Neutrophil (primary cell): ENCODE measurements at regions not wholly inside any gene's neighbourhood (a gene's known extent, or its start where the extent isn't known, plus 50 kb on each side); places are given as distances from the start of the nearest gene placed in this dataset.

Experiments
- H3K27ac ChIP-seq: fragments of 200-600 bp; sonication (generic); 2 replicates; pipeline ENCODE4 v1.5.1; 2016; ENCODE audit warnings: mild to moderate bottlenecking, moderate library complexity
- H3K27me3 ChIP-seq: fragments of 200-600 bp; sonication (generic); 2 replicates; pipeline ENCODE4 v1.6.0; 2016; ENCODE audit warnings: mild to moderate bottlenecking
- H3K36me3 ChIP-seq: fragments of 200-600 bp; sonication (generic); 2 replicates; pipeline ENCODE4 v1.5.1; 2017
- H3K4me1 ChIP-seq, 2 experiments: fragments of 200-600 bp in 1 of 2; sonication (generic) in 1 of 2; 1 replicate in 1 of 2; 2 replicates in 1 of 2; pipeline versions ENCODE4 v1.5.1 to v1.6.1; 2013 to 2016; ENCODE audit warnings: low read depth in 1 of 2, low read length in 1 of 2, mild to moderate bottlenecking in 1 of 2, moderate library complexity in 1 of 2; ENCODE audit not compliant: control insufficient read depth in 1 of 2, insufficient read depth in 1 of 2
- H3K4me3 ChIP-seq, 2 experiments: fragments of 200-600 bp in 1 of 2; sonication (generic) in 1 of 2; 1 replicate in 1 of 2; 2 replicates in 1 of 2; pipeline ENCODE4 v1.5.1; 2013 to 2016; ENCODE audit warnings: low read depth in 1 of 2, low read length in 1 of 2, mild to moderate bottlenecking in 1 of 2, moderate library complexity in 1 of 2
- H3K9me3 ChIP-seq: fragments of 200-600 bp; sonication (generic); 2 replicates; pipeline ENCODE4 v1.5.1; 2016
- CTCF ChIP-seq: fragments of 200-600 bp; sonication (generic); IDR thresholded peaks from 2 replicates; pipeline ENCODE4 v1.5.1; 2016; ENCODE audit warnings: antibody characterized with exemption

- H3K4me1 ChIP-seq, result no peaks in the 10 kb centered on the region
- TF ChIP-seq CTCF, result no peak
- no peak overlapping the region for H3K4me3 ChIP-seq
- no peaks in the 10 kb centered on the region for H3K9me3 ChIP-seq
- H3K36me3 ChIP-seq, result no peaks in the 10 kb centered on the region
- no peaks in the 10 kb centered on the region for H3K27me3 ChIP-seq
- no peak overlapping the region for H3K27ac ChIP-seq
Measured at GRCh38 chr9:99614341-99614740, 207.3 kb upstream of the NR4A3 start.

GRCh38 chr9:99621040-99621439, 200.6 kb upstream of the NR4A3 start:
- Histone ChIP-seq H3K36me3 (no peaks in the 10 kb centered on the region), H3K4me3 (no peak overlapping the region), H3K9me3 (no peaks in the 10 kb centered on the region), H3K4me1 (no peaks in the 10 kb centered on the region), H3K27ac (no peak overlapping the region), H3K27me3 (no peaks in the 10 kb centered on the region)
- TF ChIP-seq CTCF, result no peak

GRCh38 chr9:99622679-99623078, 199.0 kb upstream of the NR4A3 start:
- Histone ChIP-seq H3K27me3 (no peaks in the 10 kb centered on the region), H3K4me3 (no peak overlapping the region), H3K27ac (no peak overlapping the region), H3K4me1 (no peaks in the 10 kb centered on the region), H3K36me3 (no peaks in the 10 kb centered on the region), H3K9me3 (no peaks in the 10 kb centered on the region)
- TF ChIP-seq CTCF, result no peak

GRCh38 chr9:99623780-99624364, 197.8 kb upstream of the NR4A3 start:
- Histone ChIP-seq H3K27me3 (no peaks in the 10 kb centered on the region), H3K4me3 (no peak overlapping the region), H3K36me3 (no peaks in the 10 kb centered on the region), H3K9me3 (no peaks in the 10 kb centered on the region), H3K4me1 (no peaks in the 10 kb centered on the region), H3K27ac (no peak overlapping the region)
- TF ChIP-seq CTCF, result no peak

GRCh38 chr9:99624499-99625233, 197.0 kb upstream of the NR4A3 start:
- Histone ChIP-seq H3K4me1 (no peaks in the 10 kb centered on the region), H3K9me3 (no peaks in the 10 kb centered on the region)

More at GRCh38 chr9:99624499-99625233, 197.0 kb upstream of the NR4A3 start:
- TF ChIP-seq CTCF, result no peak
- no peaks in the 10 kb centered on the region for H3K27me3 ChIP-seq
- no peak overlapping the region for H3K27ac ChIP-seq
- no peaks in the 10 kb centered on the region for H3K36me3 ChIP-seq
- H3K4me3 ChIP-seq, result no peak overlapping the region
